SU-DHL-6 (cell line): ENCODE measurements at regions not wholly inside any gene's neighbourhood (a gene's known extent, or its start where the extent isn't known, plus 50 kb on each side); places are given as distances from the start of the nearest gene placed in this dataset.

ENCODE experiments used
- H2AFZ ChIP-seq: fragments of 200-600 bp; sonication (generic); 2 replicates; pipeline ENCODE4 v1.6.1; 2014; ENCODE audit warnings: low read depth, mild to moderate bottlenecking, moderate library complexity, mixed read lengths, antibody characterized with exemption, low read length; ENCODE audit not compliant: severe bottlenecking
- H3F3A ChIP-seq: fragments of 200-600 bp; shearing (Covaris generic); 2 replicates; pipeline ENCODE4 v1.6.0; 2016; ENCODE audit warnings: antibody characterized with exemption, mild to moderate bottlenecking; ENCODE audit not compliant: insufficient read depth
- H3K27ac ChIP-seq: fragments of 200-600 bp; sonication (generic); 2 replicates; pipeline ENCODE4 v1.5.1; 2016; ENCODE audit warnings: low read depth, mild to moderate bottlenecking, low read length, moderate library complexity, mixed read lengths
- H3K27me3 ChIP-seq: fragments of 200-600 bp; sonication (generic), shearing (Covaris generic); 2 replicates; pipeline ENCODE4 v1.6.0; 2014; ENCODE audit warnings: mild to moderate bottlenecking, low read length
- H3K36me3 ChIP-seq: fragments of 200-600 bp; sonication (generic); 2 replicates; pipeline ENCODE4 v1.6.1; 2014; ENCODE audit warnings: mild to moderate bottlenecking, low read length, mixed read lengths
- H3K4me2 ChIP-seq: fragments of 300-600, 200-600 bp; shearing (Covaris generic), sonication (generic); 2 replicates; pipeline ENCODE4 v1.6.0; 2014; ENCODE audit warnings: low read length, low read depth, mild to moderate bottlenecking; ENCODE audit not compliant: poor library complexity, severe bottlenecking
- H3K4me3 ChIP-seq: fragments of 200-600 bp; sonication (generic); 2 replicates; pipeline ENCODE4 v1.5.1; 2014; ENCODE audit warnings: antibody characterized with exemption, low read length, mild to moderate bottlenecking, mixed read lengths; ENCODE audit not compliant: insufficient read depth, poor library complexity, severe bottlenecking
- H3K79me2 ChIP-seq: fragments of 200-600 bp; sonication (generic); 2 replicates; pipeline ENCODE4 v1.6.1; 2014; ENCODE audit warnings: mild to moderate bottlenecking, low read length, moderate library complexity; ENCODE audit not compliant: insufficient read depth
- H3K9ac ChIP-seq: fragments of 200-600 bp; sonication (generic); 2 replicates; pipeline ENCODE4 v1.7.0; 2014; ENCODE audit warnings: mild to moderate bottlenecking, low read length
- H3K9me2 ChIP-seq: fragments of 200-600 bp; sonication (generic); replicated peaks from 2 replicates; pipeline ENCODE4 v1.6.1; 2014; ENCODE audit warnings: low read length; ENCODE audit not compliant: insufficient read depth
- H3K9me3 ChIP-seq: fragments of 200-600 bp; sonication (generic); 2 replicates; pipeline ENCODE4 v1.6.1; 2014; ENCODE audit warnings: low read length, mixed read lengths; ENCODE audit not compliant: insufficient read depth
- H4K20me1 ChIP-seq: fragments of 200-600 bp; sonication (generic); 2 replicates; pipeline ENCODE4 v1.6.1; 2014; ENCODE audit warnings: low read depth, mild to moderate bottlenecking, antibody characterized with exemption, low read length, moderate library complexity, mixed read lengths
- EZH2phosphoT487 ChIP-seq: fragments of 200-600 bp; sonication (generic), shearing (Covaris generic); conservative IDR thresholded peaks from 2 replicates; pipeline ENCODE4 v1.6.1; 2018; ENCODE audit warnings: mild to moderate bottlenecking, antibody characterized with exemption, low read length, moderate library complexity, mixed read lengths
- TF ChIP-seq, protein P1 (sequence below): fragments of 200-600 bp; sonication (generic); IDR thresholded peaks from one replicate; pipeline ENCODE4 v1.5.1; 2017; ENCODE audit warnings: antibody characterized with exemption, mild to moderate bottlenecking, low read length, moderate library complexity; ENCODE audit not compliant: insufficient read depth, poor library complexity, severe bottlenecking

DNA sequence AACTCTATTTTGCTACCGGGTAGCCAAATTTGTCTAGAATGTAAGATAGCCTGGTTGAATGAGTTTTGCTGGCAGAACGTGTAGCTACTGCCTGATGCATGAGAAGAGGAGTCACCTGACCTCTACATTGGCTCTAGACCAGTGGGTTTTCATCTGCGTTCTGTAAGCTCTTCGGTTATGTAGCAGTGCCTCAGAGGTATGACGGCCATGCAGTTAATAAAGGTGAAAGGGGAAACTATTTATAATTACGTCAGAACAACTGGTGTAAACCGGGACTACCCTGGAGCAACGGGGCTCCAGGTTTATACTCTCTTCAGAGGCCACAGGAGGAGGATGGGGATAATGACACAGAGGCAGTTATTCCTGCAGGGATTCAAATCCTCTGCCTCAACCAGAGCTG is 173.4 kb upstream of the KITLG start:
- H3K79me2 ChIP-seq: no peaks in the 10 kb centered on the region
- H4K20me1 ChIP-seq: no peaks in the 10 kb centered on the region
- no peak overlapping the region for H3K4me3 ChIP-seq
- no peak overlapping the region for H3K9ac ChIP-seq
- no peaks in the 10 kb centered on the region for H3K9me3 ChIP-seq
- H3K9me2 ChIP-seq: no peaks in the 10 kb centered on the region
- H2AFZ ChIP-seq: no peak overlapping the region
- no peaks in the 10 kb centered on the region for H3F3A ChIP-seq
- no peaks in the 10 kb centered on the region for H3K36me3 ChIP-seq
- no peaks in the 10 kb centered on the region for H3K27me3 ChIP-seq
- H3K27ac ChIP-seq: no peak overlapping the region
- H3K4me2 ChIP-seq: no peak overlapping the region
- TF ChIP-seq, protein P1, sequence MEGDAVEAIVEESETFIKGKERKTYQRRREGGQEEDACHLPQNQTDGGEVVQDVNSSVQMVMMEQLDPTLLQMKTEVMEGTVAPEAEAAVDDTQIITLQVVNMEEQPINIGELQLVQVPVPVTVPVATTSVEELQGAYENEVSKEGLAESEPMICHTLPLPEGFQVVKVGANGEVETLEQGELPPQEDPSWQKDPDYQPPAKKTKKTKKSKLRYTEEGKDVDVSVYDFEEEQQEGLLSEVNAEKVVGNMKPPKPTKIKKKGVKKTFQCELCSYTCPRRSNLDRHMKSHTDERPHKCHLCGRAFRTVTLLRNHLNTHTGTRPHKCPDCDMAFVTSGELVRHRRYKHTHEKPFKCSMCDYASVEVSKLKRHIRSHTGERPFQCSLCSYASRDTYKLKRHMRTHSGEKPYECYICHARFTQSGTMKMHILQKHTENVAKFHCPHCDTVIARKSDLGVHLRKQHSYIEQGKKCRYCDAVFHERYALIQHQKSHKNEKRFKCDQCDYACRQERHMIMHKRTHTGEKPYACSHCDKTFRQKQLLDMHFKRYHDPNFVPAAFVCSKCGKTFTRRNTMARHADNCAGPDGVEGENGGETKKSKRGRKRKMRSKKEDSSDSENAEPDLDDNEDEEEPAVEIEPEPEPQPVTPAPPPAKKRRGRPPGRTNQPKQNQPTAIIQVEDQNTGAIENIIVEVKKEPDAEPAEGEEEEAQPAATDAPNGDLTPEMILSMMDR: no peak
- no peak for TF ChIP-seq EZH2phosphoT487

DNA sequence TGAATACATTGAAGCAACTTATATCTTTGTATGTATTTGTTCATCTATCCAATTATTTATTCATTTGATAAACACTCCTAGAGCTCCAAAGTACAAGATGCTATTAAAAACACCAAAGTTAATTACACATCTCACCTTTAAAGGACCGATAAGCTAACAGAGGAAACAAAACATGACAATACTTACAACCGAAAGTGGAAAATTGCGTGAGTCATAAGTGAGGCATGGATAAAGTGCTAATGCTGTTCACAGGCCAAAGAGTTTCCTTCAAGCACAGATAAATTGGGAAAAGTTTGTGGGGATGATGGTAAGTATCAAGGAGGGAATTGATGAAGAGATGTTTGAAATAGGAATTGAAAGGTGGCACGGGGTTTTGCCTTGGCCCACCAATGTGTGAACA is 172.8 kb upstream of the KITLG start:
- H3F3A ChIP-seq: no peaks in the 10 kb centered on the region
- H3K79me2 ChIP-seq: no peaks in the 10 kb centered on the region
- H3K36me3 ChIP-seq: no peaks in the 10 kb centered on the region
- no peak overlapping the region for H3K4me2 ChIP-seq
- H4K20me1 ChIP-seq: no peaks in the 10 kb centered on the region
- H3K27ac ChIP-seq: no peak overlapping the region
- H3K9me3 ChIP-seq: no peaks in the 10 kb centered on the region
- H3K27me3 ChIP-seq: no peaks in the 10 kb centered on the region
- no peak overlapping the region for H2AFZ ChIP-seq
- no peaks in the 10 kb centered on the region for H3K9me2 ChIP-seq
- no peak overlapping the region for H3K4me3 ChIP-seq
- TF ChIP-seq, protein P1: no peak
- TF ChIP-seq EZH2phosphoT487: no peak
- H3K9ac ChIP-seq: no peak overlapping the region

DNA sequence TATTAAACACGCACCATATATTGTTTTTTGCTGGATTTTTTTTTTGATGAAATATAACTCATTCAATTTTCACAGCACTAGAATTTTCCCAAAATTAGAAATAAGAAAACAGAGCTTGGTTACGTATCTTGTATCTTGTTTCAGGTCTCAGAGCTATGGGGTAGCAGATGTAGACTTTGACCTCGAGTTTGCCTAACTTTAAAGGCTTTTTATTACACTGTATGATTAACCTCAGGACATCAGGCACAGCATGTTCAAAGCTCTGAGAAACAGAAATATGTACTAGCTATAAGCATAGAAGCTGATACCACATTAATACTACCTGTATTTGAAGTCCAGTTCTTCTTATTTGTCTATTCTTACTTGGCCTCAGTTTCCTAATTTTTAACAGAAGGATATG is 171.9 kb upstream of the KITLG start:
- no peak overlapping the region for H2AFZ ChIP-seq
- no peaks in the 10 kb centered on the region for H3K79me2 ChIP-seq
- no peak overlapping the region for H3K4me3 ChIP-seq
- no peaks in the 10 kb centered on the region for H3K27me3 ChIP-seq
- no peaks in the 10 kb centered on the region for H3K9me2 ChIP-seq
- no peak overlapping the region for H3K4me2 ChIP-seq
- no peak overlapping the region for H3K9ac ChIP-seq
- no peaks in the 10 kb centered on the region for H3F3A ChIP-seq
- H3K36me3 ChIP-seq: no peaks in the 10 kb centered on the region
- TF ChIP-seq, protein P1: no peak
- TF ChIP-seq EZH2phosphoT487: no peak
- H3K27ac ChIP-seq: no peak overlapping the region
- no peaks in the 10 kb centered on the region for H3K9me3 ChIP-seq
- no peaks in the 10 kb centered on the region for H4K20me1 ChIP-seq
